GM12874 (cell line): ENCODE measurements at regions not wholly inside any gene's neighbourhood (a gene's known extent, or its start where the extent isn't known, plus 50 kb on each side); places are given as distances from the start of the nearest gene placed in this dataset.

Source experiments
- TF ChIP-seq, protein P1 (sequence below): IDR thresholded peaks from 2 replicates; pipeline ENCODE4 v1.5.1; 2011; ENCODE audit warnings: low read depth, mild to moderate bottlenecking, control low read depth, low read length, moderate library complexity; ENCODE audit not compliant: insufficient read depth

GRCh38 chr22:34973926-34974325 is 92.0 kb upstream of the ISX start:
- TF ChIP-seq, protein P1, sequence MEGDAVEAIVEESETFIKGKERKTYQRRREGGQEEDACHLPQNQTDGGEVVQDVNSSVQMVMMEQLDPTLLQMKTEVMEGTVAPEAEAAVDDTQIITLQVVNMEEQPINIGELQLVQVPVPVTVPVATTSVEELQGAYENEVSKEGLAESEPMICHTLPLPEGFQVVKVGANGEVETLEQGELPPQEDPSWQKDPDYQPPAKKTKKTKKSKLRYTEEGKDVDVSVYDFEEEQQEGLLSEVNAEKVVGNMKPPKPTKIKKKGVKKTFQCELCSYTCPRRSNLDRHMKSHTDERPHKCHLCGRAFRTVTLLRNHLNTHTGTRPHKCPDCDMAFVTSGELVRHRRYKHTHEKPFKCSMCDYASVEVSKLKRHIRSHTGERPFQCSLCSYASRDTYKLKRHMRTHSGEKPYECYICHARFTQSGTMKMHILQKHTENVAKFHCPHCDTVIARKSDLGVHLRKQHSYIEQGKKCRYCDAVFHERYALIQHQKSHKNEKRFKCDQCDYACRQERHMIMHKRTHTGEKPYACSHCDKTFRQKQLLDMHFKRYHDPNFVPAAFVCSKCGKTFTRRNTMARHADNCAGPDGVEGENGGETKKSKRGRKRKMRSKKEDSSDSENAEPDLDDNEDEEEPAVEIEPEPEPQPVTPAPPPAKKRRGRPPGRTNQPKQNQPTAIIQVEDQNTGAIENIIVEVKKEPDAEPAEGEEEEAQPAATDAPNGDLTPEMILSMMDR: no peak

- TF ChIP-seq, protein P1: 0 out of 2 replicates have a peak, but pooled peaks have one; percentile 3
Measured at GRCh38 chr22:34975721-34976120, 90.2 kb upstream of the ISX start.

DNA sequence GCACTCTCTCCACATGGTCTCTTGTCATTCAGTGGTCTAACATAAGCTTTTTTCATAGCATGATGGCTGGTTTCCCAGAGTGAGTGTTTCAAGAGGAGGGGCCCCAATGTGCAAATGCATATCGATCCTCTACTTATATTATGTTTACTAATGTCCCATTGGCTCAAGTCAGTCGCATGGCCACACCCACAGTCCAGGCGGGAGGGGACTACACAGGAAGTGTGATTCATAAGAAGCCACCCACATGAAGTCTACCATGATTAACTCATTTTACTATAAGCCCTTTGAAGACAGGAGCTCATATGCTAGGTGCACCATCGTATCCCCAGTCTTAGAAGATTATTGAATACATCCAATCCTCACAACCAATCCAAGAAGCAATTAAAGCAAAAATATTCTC is 89.5 kb upstream of the ISX start:
- TF ChIP-seq, protein P1: no peak

- TF ChIP-seq, protein P1: no peak
Measured at GRCh38 chr22:34976886-34977285, 89.1 kb upstream of the ISX start.

GRCh38 chr22:34986523-34986922 is 79.4 kb upstream of the ISX start:
- TF ChIP-seq, protein P1: no peak

DNA sequence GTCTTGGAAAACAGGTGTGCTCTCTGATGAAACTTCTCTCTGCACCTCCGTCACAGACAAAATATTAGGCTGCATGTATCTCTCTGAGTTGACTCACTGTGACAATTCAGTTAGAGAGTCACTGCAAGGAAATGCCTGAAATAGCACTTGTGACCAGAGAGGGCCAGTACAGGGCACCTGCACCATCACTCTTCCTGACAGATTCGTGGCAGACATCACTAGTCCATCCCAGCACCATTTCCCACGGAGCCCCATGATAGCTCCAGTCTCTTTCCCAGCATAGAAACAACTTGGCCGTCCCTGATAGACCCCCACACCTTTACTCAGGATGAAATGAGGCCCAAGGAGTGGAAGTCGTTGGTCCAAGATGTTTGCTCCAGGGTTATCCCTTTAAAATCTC is 73.3 kb upstream of the ISX start:
- TF ChIP-seq, protein P1: no peak

DNA sequence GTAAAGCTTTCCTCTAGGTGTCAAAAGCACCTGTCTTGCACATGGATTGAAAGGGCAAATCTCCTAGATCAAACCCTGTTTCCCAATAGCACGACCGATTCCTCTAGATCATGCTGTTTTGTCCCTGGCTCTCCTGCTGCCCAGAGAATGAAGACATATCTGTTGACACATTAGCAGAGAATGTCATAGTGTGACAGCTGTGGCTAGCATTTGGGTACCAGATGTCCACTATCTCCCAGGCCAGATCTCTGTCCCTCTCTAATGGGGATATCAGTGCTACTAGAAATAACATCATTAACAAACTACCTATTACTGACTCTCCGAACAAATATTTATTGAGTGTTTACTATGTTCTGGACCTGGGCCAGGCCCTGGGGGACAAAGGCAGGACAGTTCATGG is 72.4 kb upstream of the ISX start:
- TF ChIP-seq, protein P1: no peak

GRCh38 chr22:34997633-34998299 is 68.2 kb upstream of the ISX start:
- TF ChIP-seq, protein P1: no peak
